GM21526 (cell line): ENCODE measurements at regions not wholly inside any gene's neighbourhood (a gene's known extent, or its start where the extent isn't known, plus 50 kb on each side); places are given as distances from the start of the nearest gene placed in this dataset.

ENCODE experiments used
- ATAC-seq: cut with Tn5 transposase; IDR thresholded peaks from one replicate; pipeline ENCODE4 v1.9.1; 2021; ENCODE audit warnings: moderate library complexity; ENCODE audit not compliant: unreplicated experiment, low FRiP score

GRCh38 chr20:23254505-23254904 is 96.1 kb upstream of the NXT1 start:
- no peak for ATAC-seq

GRCh38 chr20:23254034-23254433 is 96.6 kb upstream of the NXT1 start:
- ATAC-seq, result no peak

GRCh38 chr20:23253524-23253923 is 97.1 kb upstream of the NXT1 start:
- ATAC-seq, result no peak

GRCh38 chr20:23251779-23252178 is 98.8 kb upstream of the NXT1 start:
- ATAC-seq, result no peak

- no peak for ATAC-seq
Measured at GRCh38 chr20:23249541-23249940, 101.0 kb upstream of the NXT1 start.

GRCh38 chr20:23248461-23248882 is 102.1 kb upstream of the NXT1 start:
- ATAC-seq, result no peak

GRCh38 chr20:23246717-23247664 is 103.6 kb upstream of the NXT1 start:
- peak; percentile 66 for ATAC-seq

GRCh38 chr20:23245553-23246181 is 104.9 kb upstream of the NXT1 start:
- peak; percentile 96 for ATAC-seq

- ATAC-seq, result no peak
Measured at GRCh38 chr20:23244916-23245552, 105.6 kb upstream of the NXT1 start.

- no peak for ATAC-seq
Measured at GRCh38 chr20:23244156-23244915, 106.3 kb upstream of the NXT1 start.

- ATAC-seq, result no peak
Measured at GRCh38 chr20:23243791-23244155, 106.8 kb upstream of the NXT1 start.

GRCh38 chr20:23242556-23243180 is 107.9 kb upstream of the NXT1 start:
- ATAC-seq, result no peak

GRCh38 chr20:23242104-23242503 is 108.5 kb upstream of the NXT1 start:
- ATAC-seq, result no peak

- no peak for ATAC-seq
Measured at GRCh38 chr20:23241416-23241815, 109.2 kb upstream of the NXT1 start.

- no peak for ATAC-seq
Measured at GRCh38 chr20:23240519-23240918, 110.1 kb upstream of the NXT1 start.

- ATAC-seq, result no peak
Measured at GRCh38 chr20:23237201-23237600, 113.4 kb upstream of the NXT1 start.

- no peak for ATAC-seq
Measured at GRCh38 chr20:23235173-23236027, 115.2 kb upstream of the NXT1 start.

- ATAC-seq, result no peak
Measured at GRCh38 chr20:23234311-23235078, 116.1 kb upstream of the NXT1 start.

- no peak for ATAC-seq
Measured at GRCh38 chr20:23233341-23233740, 117.2 kb upstream of the NXT1 start.
